HS-5 (cell line): ENCODE measurements at regions not wholly inside any gene's neighbourhood (a gene's known extent, or its start where the extent isn't known, plus 50 kb on each side); places are given as distances from the start of the nearest gene placed in this dataset.
"Not testable (repeated sequence)": the region's sequence is repeated elsewhere in the genome, so short reads cannot be mapped to it uniquely, and the experiment has no call there.

Source experiments
- DNase-seq: peaks from one replicate; pipeline ENCODE4 v3.0.0-alpha.2; 2012; ENCODE audit warnings: low read depth

- DNase-seq, result no peak
Observed at GRCh38 chr5:172548981-172549687, 91.9 kb upstream of the NEURL1B start.

DNA sequence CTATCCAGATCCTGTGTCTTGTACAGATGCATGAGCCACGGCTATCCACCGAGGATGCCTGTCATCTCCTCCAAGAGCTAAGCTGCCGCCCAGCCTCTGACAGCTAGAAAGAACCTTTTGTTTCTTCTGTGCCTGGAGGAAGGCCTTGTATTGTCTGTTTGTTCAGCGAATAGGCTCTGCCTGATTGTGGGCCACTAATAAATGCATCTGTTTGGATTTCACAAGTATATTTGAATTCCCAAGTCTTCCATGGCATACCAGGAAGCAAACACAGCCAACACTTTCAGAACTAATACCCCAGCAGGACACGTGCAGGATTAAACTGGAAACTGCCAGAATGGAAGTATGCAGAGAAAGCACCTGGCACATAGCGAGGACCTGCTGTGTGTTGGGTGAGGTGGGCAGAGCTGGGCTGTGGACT is 92.7 kb upstream of the NEURL1B start:
- no peak for DNase-seq

DNA sequence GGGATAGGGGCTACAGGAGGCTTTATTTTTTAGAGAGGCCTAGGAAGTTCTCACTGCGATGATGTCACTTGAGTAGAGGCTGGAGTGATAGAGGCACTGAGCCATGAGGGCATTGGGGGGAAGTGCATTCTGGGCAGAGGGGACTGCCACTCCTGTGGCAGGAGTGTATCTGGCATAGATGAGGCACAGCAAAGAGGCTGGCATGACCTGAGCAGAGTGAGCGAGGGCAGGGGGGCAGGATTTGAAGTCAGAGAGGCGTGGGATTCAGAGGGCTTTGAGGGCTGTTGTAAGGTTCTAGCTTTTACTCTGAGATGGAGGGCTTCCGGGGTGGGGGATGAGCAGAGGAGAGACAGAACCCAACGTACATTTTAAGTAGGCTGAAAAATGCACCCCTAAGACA is 91.9 kb upstream of the SH3PXD2B start:
- DNase-seq, result no peak

GRCh38 chr5:172545291-172545801 is 91.0 kb upstream of the SH3PXD2B start:
- DNase-seq, result no peak

DNA sequence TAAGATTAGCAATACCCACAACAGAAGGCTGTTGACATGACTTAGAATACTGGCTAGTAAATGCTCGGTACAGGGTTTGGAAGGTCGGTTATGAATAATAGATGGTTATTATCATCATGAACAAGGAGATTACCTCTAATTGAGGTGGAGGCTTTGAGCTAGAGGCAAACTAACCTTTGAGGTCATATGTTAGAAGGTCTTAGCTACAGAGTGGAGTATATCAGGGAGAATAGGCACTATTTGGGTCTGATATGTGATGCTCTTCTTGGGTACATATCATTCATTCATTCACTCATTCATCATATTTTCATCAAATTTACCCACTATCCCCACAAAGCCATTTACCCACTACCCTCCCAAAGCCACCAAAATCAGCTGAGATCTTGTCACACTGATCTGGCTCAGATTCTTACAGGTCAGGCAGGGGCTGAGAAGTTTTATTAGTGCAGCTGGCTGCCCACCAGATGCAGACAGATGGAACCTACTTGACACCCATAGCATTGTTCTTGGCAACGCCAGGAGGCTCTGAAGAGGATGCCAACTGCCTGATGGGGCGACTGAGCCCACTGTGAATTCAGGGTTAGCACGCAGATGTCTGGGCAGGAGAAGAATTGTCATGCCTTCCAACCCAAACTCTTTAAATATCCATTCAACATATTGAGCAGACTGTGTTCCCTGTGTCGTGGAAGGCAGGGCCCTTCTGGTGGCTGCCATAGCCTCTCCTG is 90.2 kb upstream of the SH3PXD2B start:
- no peak for DNase-seq

- no peak for DNase-seq
Observed at GRCh38 chr5:172543484-172544298, 89.4 kb upstream of the SH3PXD2B start.

- no peak for DNase-seq
Observed at GRCh38 chr5:172542651-172543131, 88.4 kb upstream of the SH3PXD2B start.

- no peak for DNase-seq
Observed at GRCh38 chr5:172541773-172542136, 87.4 kb upstream of the SH3PXD2B start.

DNA sequence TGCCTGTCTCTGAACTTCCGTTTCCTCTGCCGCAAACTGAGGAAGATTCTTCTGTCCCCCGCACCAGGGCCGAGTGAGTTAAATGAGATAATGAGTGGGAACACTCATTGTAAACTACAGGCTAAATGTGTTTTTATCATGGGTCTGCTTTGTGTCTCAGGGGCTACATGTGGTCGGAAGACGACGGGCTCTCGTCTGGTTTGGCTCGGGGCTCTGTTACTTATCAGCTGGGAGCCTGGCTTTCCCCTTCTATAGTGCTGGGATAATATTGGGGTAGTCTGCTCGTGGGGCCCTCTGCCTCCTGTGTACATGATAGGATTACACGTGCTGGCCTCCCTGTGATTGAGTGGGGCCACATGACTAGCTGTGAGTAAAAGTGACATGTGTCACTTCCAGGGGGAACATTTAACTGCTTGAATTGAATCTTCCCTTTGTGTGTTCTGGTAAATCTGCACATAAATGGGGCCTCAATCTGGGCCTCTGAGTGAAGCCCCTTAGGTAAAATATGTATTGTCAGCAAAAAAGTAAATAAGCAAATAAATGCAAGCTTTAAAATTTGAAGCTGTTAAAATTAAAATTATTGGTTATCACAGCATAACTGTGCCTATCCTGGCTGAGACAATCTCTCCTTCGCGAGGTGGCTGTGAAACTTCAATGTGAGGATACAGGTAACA is 86.9 kb upstream of the SH3PXD2B start:
- no peak for DNase-seq

DNA sequence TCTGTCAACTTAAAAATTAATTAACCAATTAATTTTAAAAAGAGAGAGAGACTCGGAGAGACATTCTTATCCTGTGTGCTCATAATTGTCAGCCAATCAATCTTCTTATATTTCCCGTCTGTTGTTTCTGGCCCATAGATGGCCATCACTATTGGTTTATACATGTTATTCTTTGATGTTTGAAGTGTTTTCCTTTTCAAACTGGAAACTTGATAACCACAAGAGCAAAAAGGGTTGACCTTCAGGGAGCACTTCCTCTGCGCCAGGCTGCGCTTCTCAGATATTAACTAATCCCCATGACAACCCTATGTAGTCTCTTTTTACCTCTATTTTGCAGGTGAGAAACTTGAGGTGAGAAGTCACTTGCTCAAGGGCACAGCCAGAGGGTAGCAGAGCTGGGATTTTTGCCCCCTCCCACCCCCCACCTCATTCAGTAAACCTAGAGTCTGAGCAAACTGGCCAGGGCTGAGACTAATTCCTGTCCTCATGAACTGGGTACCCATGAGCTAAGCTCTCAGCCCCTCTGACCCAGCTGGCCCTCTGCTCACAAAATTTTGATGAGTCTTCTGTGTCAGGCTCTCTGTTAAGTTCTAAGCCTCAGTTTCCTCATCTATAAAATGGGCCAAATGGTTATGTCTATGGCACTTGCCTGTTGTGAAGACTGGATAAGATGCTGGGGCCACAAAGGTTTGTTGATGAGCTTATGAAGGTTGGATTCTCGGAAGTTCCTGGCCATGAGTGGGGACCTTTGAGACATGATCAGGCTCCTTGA is 86.0 kb upstream of the SH3PXD2B start:
- no peak for DNase-seq

- no peak for DNase-seq
Observed at GRCh38 chr5:172535108-172535445, 80.8 kb upstream of the SH3PXD2B start.

- DNase-seq, result no peak
Observed at GRCh38 chr5:172534229-172535107, 80.1 kb upstream of the SH3PXD2B start.

DNA sequence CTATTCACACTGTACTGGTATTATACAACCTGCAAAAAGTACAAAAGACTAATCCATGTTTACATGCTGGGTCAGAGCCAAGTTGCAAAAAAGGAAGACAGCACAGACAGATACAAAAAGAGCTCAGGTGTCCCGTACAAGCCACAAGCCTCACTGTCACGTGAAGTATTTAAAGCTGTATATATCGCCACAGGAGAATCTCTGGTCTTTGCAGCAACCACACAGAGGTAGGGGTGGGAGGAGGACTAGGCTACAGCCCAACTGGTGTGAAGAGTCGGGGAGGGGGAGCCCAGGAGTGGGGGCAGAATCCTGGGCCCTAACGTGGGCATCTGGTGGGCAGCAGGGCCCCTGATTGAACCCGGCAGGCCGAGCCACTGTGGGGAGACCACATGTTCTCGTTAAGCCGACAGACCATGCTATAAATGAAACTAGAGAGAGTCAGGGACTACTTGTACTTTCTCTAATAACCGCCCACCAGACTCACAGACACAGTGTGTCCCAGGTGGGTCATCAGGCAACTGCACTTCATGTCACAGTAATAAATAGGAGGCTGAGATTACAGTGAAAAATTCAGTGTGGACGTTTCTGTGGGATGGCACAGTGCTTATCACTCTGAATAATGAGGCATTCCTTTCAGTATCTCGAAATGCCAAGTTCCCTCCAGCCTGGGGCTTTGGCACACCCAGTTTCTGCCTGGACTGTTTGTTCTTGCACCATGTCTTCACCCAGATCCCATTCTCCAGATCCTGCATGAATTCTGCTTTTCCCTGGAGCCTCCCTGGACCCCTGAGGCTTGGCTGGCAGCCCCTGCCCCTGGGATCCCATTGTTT is 79.3 kb upstream of the SH3PXD2B start:
- DNase-seq, result no peak

- DNase-seq, result no peak
Observed at GRCh38 chr5:172533058-172533398, 78.7 kb upstream of the SH3PXD2B start.

DNA sequence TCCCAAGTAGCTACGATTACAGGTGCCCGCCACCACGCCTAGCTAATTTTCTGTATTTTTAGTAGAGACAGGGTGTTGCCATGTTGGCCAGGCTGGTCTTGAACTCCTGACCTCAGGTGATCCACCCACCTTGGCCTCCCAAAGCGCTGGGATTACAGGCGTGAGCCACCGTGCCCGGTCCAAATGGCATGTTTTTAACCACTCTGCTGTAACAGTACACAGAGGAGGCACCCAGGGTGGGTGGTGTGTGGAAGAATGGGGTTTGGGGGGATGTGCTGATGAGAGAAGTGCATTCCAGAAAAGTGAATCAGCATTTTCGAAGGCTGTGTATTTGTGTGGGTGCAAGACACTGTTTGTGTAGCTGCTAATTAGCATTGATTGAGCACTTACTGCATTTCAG is 78.1 kb upstream of the SH3PXD2B start:
- not testable (repeated sequence) for DNase-seq

DNA sequence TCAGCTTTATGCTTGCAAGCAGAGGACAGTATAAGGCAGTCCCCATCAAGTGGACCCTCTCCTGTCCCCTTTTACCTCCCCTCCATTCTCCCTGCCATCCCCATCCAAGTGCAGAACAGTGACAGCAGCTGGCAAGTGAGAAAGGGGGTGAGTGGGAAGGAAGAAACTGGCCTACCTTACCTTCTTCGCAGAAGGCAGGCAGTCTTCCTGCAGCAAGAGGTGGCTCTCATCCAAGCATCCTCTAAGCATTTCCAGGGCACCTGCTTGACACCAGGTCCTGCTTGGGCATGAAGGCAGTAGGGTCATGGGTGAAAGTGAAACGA is 77.3 kb upstream of the SH3PXD2B start:
- no peak for DNase-seq

GRCh38 chr5:172530878-172531703 is 76.8 kb upstream of the SH3PXD2B start:
- no peak for DNase-seq

- no peak for DNase-seq
Observed at GRCh38 chr5:172530406-172530805, 76.1 kb upstream of the SH3PXD2B start.

- no peak for DNase-seq
Observed at GRCh38 chr5:172529896-172530295, 75.6 kb upstream of the SH3PXD2B start.
